HCT116 (cell line): ENCODE measurements at regions not wholly inside any gene's neighbourhood (a gene's known extent, or its start where the extent isn't known, plus 50 kb on each side); places are given as distances from the start of the nearest gene placed in this dataset.

Experiments
- ATAC-seq: fragments of 200-7000 bp; cut with Tn5 transposase; 2 replicates; pipeline ENCODE4 v1.9.1; 2020; ENCODE audit warnings: mild to moderate bottlenecking, moderate library complexity
- BruUV-seq: library from RNA; stranded (reverse); fragments of 400-500 nt; replicated peaks from 2 replicates; lab custom pipeline; 2021; lab: Mats Ljungman, UMichigan
- CTCF ChIA-PET: fragments of 300-600 bp; sonication (Branson Sonifier 250); formaldehyde crosslinking; loops from one replicate; lab custom pipeline; 2021; ENCODE audit warnings: antibody characterized with exemption; lab: Charles Lee
- POLR2A ChIA-PET: fragments of 300-600, 350-600 bp; sonication (Branson Sonifier 250); formaldehyde crosslinking; loops from one replicate; lab custom pipeline; 2021; ENCODE audit warnings: antibody characterized with exemption; lab: Charles Lee
- RAD21 ChIA-PET, 2 experiments: fragments of 300-600 bp; sonication (Branson Sonifier 250); formaldehyde crosslinking; loops; one replicate each; lab custom pipeline; 2023; ENCODE audit warnings: low total read pairs in 2 of 2; ENCODE audit not compliant: uncharacterized antibody in 2 of 2, unreplicated experiment in 2 of 2, low non-redundant PET in 1 of 2; lab: Charles Lee
- DNase-seq: peaks from one replicate; pipeline ENCODE4 v3.0.0-alpha.2; 2010; ENCODE audit warnings: low read depth, low spot score
- H2AFZ ChIP-seq: fragments of 200-600 bp; shearing (Covaris generic), sonication (generic); 2 replicates; pipeline ENCODE4 v1.6.1; 2017; ENCODE audit warnings: low read depth, mixed run types, mixed read lengths, antibody characterized with exemption, low read length; ENCODE audit not compliant: poor library complexity, severe bottlenecking
- H3K27ac ChIP-seq: 2 replicates; pipeline ENCODE4 v1.5.1; 2012; ENCODE audit warnings: low read depth, low read length
- H3K27me3 ChIP-seq: fragments of 200-600 bp; sonication (generic); 2 replicates; pipeline ENCODE4 v1.6.1; 2016; ENCODE audit warnings: mixed run types, low read length, mixed read lengths; ENCODE audit not compliant: insufficient read depth
- H3K36me3 ChIP-seq, 2 experiments: fragments of 200-500 bp in 1 of 2; fragments of 200-600 bp in 1 of 2; sonication (Bioruptor generic) in 1 of 2; sonication (generic) in 1 of 2; 2 replicates each; pipeline versions ENCODE4 v1.5.1 to v1.6.1; 2014 to 2016; ENCODE audit warnings: low read length in 2 of 2, inconsistent platforms in 1 of 2, mixed read lengths in 1 of 2, mixed run types in 1 of 2; ENCODE audit not compliant: insufficient read depth in 2 of 2, control insufficient read depth in 1 of 2
- H3K4me1 ChIP-seq, 2 experiments: fragments of 200-600 bp in 1 of 2; sonication (generic) in 1 of 2; 2 replicates each; pipeline versions ENCODE4 v1.5.1 to v1.6.1; 2012 to 2017; ENCODE audit warnings: low read length in 2 of 2, inconsistent platforms in 1 of 2, mild to moderate bottlenecking in 1 of 2, mixed read lengths in 1 of 2, mixed run types in 1 of 2, moderate library complexity in 1 of 2; ENCODE audit not compliant: insufficient read depth in 2 of 2, control insufficient read depth in 1 of 2
- H3K4me2 ChIP-seq: fragments of 200-600 bp; sonication (generic); 2 replicates; pipeline ENCODE4 v1.6.1; 2017; ENCODE audit warnings: mixed run types, low read length, mixed read lengths
- H3K4me3 ChIP-seq, 2 experiments: fragments of 200-600 bp in 1 of 2; sonication (generic) in 1 of 2; replicated peaks in 1 of 2; 2 replicates each; pipeline ENCODE4 v1.5.1; 2011 to 2016; ENCODE audit warnings: low read length in 2 of 2, control low read depth in 1 of 2, low read depth in 1 of 2, mild to moderate bottlenecking in 1 of 2, mixed read lengths in 1 of 2, mixed run types in 1 of 2
- H3K79me2 ChIP-seq: fragments of 200-600 bp; sonication (generic); 2 replicates; pipeline ENCODE4 v1.6.1; 2017; ENCODE audit warnings: mild to moderate bottlenecking, mixed run types, low read length, moderate library complexity, mixed read lengths; ENCODE audit not compliant: insufficient read depth
- H3K9ac ChIP-seq: fragments of 200-600 bp; sonication (generic); 2 replicates; pipeline ENCODE4 v1.6.1; 2016; ENCODE audit warnings: low read length, mixed read lengths
- H3K9me2 ChIP-seq: fragments of 200-600 bp; sonication (generic), shearing (Covaris generic); 2 replicates; pipeline ENCODE4 v1.6.1; 2017; ENCODE audit warnings: mixed run types, mild to moderate bottlenecking, moderate library complexity; ENCODE audit not compliant: insufficient read depth
- H3K9me3 ChIP-seq, 2 experiments: fragments of 200-500 bp in 1 of 2; fragments of 200-600 bp in 1 of 2; sonication (Bioruptor generic) in 1 of 2; sonication (generic) in 1 of 2; 2 replicates each; pipeline ENCODE4 v1.6.1; 2014 to 2017; ENCODE audit warnings: low read length in 2 of 2, mixed read lengths in 2 of 2, inconsistent platforms in 1 of 2, low read depth in 1 of 2, mild to moderate bottlenecking in 1 of 2, mixed run types in 1 of 2, moderate library complexity in 1 of 2; ENCODE audit not compliant: control insufficient read depth in 1 of 2, insufficient read depth in 1 of 2
- H4K20me1 ChIP-seq: fragments of 200-600 bp; sonication (generic), shearing (Covaris generic); 2 replicates; pipeline ENCODE4 v1.6.1; 2017; ENCODE audit warnings: mixed run types, mild to moderate bottlenecking, moderate library complexity; ENCODE audit not compliant: insufficient read depth
- EGR1 ChIP-seq: IDR thresholded peaks from 2 replicates; pipeline ENCODE4 v1.6.1; 2012; ENCODE audit warnings: low read depth
- EZH2 ChIP-seq: fragments of 200-600 bp; sonication (generic); IDR thresholded peaks from 2 replicates; pipeline ENCODE4 v1.6.1; 2017; ENCODE audit warnings: antibody characterized with exemption, mixed run types
- EZH2phosphoT487 ChIP-seq: fragments of 200-600 bp; IDR thresholded peaks from 2 replicates; pipeline ENCODE4 v1.6.1; 2018; ENCODE audit warnings: antibody characterized with exemption, borderline replicate concordance
- FOSL1 ChIP-seq: IDR thresholded peaks from 2 replicates; pipeline ENCODE4 v1.6.1; 2012; ENCODE audit warnings: low read depth
- SIN3A ChIP-seq: IDR thresholded peaks from 2 replicates; pipeline ENCODE4 v1.6.1; 2012; ENCODE audit warnings: low read depth
- SP1 ChIP-seq: IDR thresholded peaks from 2 replicates; pipeline ENCODE4 v1.6.1; 2012; ENCODE audit warnings: low read depth
- YY1 ChIP-seq: IDR thresholded peaks from 2 replicates; pipeline ENCODE4 v1.6.1; 2011; ENCODE audit warnings: low read length, low read depth, moderate library complexity, mild to moderate bottlenecking; ENCODE audit not compliant: insufficient replicate concordance; ENCODE audit errors: extremely low read depth
- intact Hi-C: fragments of 100-400 bp; cut with micrococcal nuclease; formaldehyde crosslinking; loops from 2 replicates; pipeline ENCODE4 v1.10.0; 2022
- TF ChIP-seq, protein P1 (sequence below): IDR thresholded peaks from 2 replicates; pipeline ENCODE4 v1.6.1; 2011; ENCODE audit warnings: mild to moderate bottlenecking, low read length, moderate library complexity; ENCODE audit not compliant: insufficient replicate concordance; ENCODE audit errors: extremely low read depth
- TF ChIP-seq, protein P2 (sequence below): IDR thresholded peaks from 2 replicates; pipeline ENCODE4 v1.6.1; 2012; ENCODE audit warnings: low read depth

GRCh38 chr9:73022353-73022752 lies 69.5 kb upstream of the ALDH1A1 start:
- no peaks in the 10 kb centered on the region for H3K36me3 ChIP-seq
- H3K9ac ChIP-seq = no peak overlapping the region
- H3K4me1 ChIP-seq = 0 out of 4 replicates have a peak, but pooled peaks cover 0 to 4% of the 10 kb centered on the region in 2 experiments
- H3K27ac ChIP-seq = no peak overlapping the region
- no peak overlapping the region for H3K4me2 ChIP-seq
- H3K9me3 ChIP-seq = no peaks in the 10 kb centered on the region
- H3K79me2 ChIP-seq = no peaks in the 10 kb centered on the region
- H2AFZ ChIP-seq = peak overlapping the region; percentile 97
- TF ChIP-seq YY1 (no peak), FOSL1 (no peak), SP1 (no peak)
- TF ChIP-seq, protein P1, sequence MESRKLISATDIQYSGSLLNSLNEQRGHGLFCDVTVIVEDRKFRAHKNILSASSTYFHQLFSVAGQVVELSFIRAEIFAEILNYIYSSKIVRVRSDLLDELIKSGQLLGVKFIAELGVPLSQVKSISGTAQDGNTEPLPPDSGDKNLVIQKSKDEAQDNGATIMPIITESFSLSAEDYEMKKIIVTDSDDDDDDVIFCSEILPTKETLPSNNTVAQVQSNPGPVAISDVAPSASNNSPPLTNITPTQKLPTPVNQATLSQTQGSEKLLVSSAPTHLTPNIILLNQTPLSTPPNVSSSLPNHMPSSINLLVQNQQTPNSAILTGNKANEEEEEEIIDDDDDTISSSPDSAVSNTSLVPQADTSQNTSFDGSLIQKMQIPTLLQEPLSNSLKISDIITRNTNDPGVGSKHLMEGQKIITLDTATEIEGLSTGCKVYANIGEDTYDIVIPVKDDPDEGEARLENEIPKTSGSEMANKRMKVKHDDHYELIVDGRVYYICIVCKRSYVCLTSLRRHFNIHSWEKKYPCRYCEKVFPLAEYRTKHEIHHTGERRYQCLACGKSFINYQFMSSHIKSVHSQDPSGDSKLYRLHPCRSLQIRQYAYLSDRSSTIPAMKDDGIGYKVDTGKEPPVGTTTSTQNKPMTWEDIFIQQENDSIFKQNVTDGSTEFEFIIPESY = no peak
- intact Hi-C loops = loop anchor here (5.0 kb wide), 2 partner anchors 150 to 165 kb away; no protein-coding TSS in a partner anchor
- ChIA-PET POLR2A (no interaction called here), RAD21 (no interaction called here), CTCF (interaction anchor here (0.8 to 2.0 kb wide), 22 partner anchors 8 to 196 kb away, joined by 3 to 35 read pairs (median 4); no protein-coding TSS in a partner anchor)
- ATAC-seq (no peak), DNase-seq (no peak)
- no TSS peak for BruUV-seq
- no peaks in the 10 kb centered on the region for H3K27me3 ChIP-seq
- H3K9me2 ChIP-seq = no peaks in the 10 kb centered on the region
- no peak overlapping the region for H3K4me3 ChIP-seq
- no peaks in the 10 kb centered on the region for H4K20me1 ChIP-seq

DNA sequence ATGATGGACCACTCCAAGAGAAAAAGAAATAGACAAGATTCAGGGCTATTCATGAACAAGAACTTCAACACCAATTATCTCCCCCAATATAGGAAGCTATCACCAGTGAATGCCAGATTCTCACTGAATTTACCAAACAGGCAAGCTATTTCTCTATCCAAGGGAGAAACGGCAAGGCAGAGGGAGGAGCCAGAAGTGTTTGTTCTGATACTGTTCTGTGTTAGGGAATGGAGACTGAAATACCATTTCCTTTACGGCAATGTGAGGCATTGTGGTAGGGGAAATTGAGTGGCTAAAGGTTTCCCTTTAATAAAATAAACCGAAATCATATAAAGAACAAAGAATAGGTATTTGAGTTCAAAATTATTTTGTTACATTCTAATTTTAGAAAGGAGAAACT lies 68.0 kb upstream of the ALDH1A1 start:
- Histone ChIP-seq H3K27ac (no peak overlapping the region), H3K4me3 (no peak overlapping the region), H3K4me2 (no peak overlapping the region), H3K9me2 (no peaks in the 10 kb centered on the region), H3K4me1 (0 out of 4 replicates have a peak, but pooled peaks cover 0 to 4% of the 10 kb centered on the region in 2 experiments), H4K20me1 (no peaks in the 10 kb centered on the region), H3K36me3 (no peaks in the 10 kb centered on the region), H3K79me2 (no peaks in the 10 kb centered on the region), H3K9me3 (no peaks in the 10 kb centered on the region), H2AFZ (no peak overlapping the region), H3K27me3 (no peaks in the 10 kb centered on the region), H3K9ac (no peak overlapping the region)
- DNase-seq (no peak), ATAC-seq (no peak)
- ChIA-PET RAD21 (no interaction called here), CTCF (no interaction called here), POLR2A (no interaction called here)
- TF ChIP-seq EZH2phosphoT487 (no peak), EZH2 (no peak), SIN3A (no peak), EGR1 (no peak)
- TF ChIP-seq, protein P2, sequence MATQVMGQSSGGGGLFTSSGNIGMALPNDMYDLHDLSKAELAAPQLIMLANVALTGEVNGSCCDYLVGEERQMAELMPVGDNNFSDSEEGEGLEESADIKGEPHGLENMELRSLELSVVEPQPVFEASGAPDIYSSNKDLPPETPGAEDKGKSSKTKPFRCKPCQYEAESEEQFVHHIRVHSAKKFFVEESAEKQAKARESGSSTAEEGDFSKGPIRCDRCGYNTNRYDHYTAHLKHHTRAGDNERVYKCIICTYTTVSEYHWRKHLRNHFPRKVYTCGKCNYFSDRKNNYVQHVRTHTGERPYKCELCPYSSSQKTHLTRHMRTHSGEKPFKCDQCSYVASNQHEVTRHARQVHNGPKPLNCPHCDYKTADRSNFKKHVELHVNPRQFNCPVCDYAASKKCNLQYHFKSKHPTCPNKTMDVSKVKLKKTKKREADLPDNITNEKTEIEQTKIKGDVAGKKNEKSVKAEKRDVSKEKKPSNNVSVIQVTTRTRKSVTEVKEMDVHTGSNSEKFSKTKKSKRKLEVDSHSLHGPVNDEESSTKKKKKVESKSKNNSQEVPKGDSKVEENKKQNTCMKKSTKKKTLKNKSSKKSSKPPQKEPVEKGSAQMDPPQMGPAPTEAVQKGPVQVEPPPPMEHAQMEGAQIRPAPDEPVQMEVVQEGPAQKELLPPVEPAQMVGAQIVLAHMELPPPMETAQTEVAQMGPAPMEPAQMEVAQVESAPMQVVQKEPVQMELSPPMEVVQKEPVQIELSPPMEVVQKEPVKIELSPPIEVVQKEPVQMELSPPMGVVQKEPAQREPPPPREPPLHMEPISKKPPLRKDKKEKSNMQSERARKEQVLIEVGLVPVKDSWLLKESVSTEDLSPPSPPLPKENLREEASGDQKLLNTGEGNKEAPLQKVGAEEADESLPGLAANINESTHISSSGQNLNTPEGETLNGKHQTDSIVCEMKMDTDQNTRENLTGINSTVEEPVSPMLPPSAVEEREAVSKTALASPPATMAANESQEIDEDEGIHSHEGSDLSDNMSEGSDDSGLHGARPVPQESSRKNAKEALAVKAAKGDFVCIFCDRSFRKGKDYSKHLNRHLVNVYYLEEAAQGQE = no peak
- BruUV-seq = no TSS peak
- intact Hi-C loops = loop anchor here (5.0 kb wide), 2 partner anchors 149 to 164 kb away; no protein-coding TSS in a partner anchor
